HG03575 (cell line): ENCODE measurements at regions not wholly inside any gene's neighbourhood (a gene's known extent, or its start where the extent isn't known, plus 50 kb on each side); places are given as distances from the start of the nearest gene placed in this dataset.

Experiments
- ATAC-seq: cut with Tn5 transposase; IDR thresholded peaks from one replicate; pipeline ENCODE4 v1.9.1; 2021; ENCODE audit not compliant: unreplicated experiment, insufficient number of reproducible peaks, low FRiP score; ENCODE audit errors: extremely low read depth

- no peak for ATAC-seq
Measured at GRCh38 chr3:55196495-55196894, 268.6 kb upstream of the LRTM1 start.

- no peak for ATAC-seq
Measured at GRCh38 chr3:55194376-55194775, 266.5 kb upstream of the LRTM1 start.

- ATAC-seq, result no peak
Measured at GRCh38 chr3:55191911-55192775, 264.3 kb upstream of the LRTM1 start.

- no peak for ATAC-seq
Measured at GRCh38 chr3:55190331-55190730, 262.5 kb upstream of the LRTM1 start.

- ATAC-seq, result no peak
Measured at GRCh38 chr3:55189359-55189801, 261.5 kb upstream of the LRTM1 start.

- ATAC-seq, result no peak
Measured at GRCh38 chr3:55185380-55185779, 257.5 kb upstream of the LRTM1 start.

GRCh38 chr3:55183201-55183600 is 255.3 kb upstream of the LRTM1 start:
- no peak for ATAC-seq

GRCh38 chr3:55180936-55181535 is 253.2 kb upstream of the LRTM1 start:
- ATAC-seq, result no peak

- no peak for ATAC-seq
Measured at GRCh38 chr3:55180161-55180560, 252.3 kb upstream of the LRTM1 start.

GRCh38 chr3:55178336-55178735 is 250.5 kb upstream of the LRTM1 start:
- ATAC-seq, result no peak

GRCh38 chr3:55177749-55178148 is 249.9 kb upstream of the LRTM1 start:
- no peak for ATAC-seq

- ATAC-seq, result no peak
Measured at GRCh38 chr3:55175423-55175822, 247.6 kb upstream of the LRTM1 start.

GRCh38 chr3:55174747-55175146 is 246.9 kb upstream of the LRTM1 start:
- no peak for ATAC-seq

- ATAC-seq, result no peak
Measured at GRCh38 chr3:55173504-55173903, 245.6 kb upstream of the LRTM1 start.

GRCh38 chr3:55172913-55173312 is 245.1 kb upstream of the LRTM1 start:
- ATAC-seq, result no peak

GRCh38 chr3:55170444-55170843 is 242.6 kb upstream of the LRTM1 start:
- ATAC-seq, result no peak

GRCh38 chr3:55169608-55170072 is 241.8 kb upstream of the LRTM1 start:
- no peak for ATAC-seq

- no peak for ATAC-seq
Measured at GRCh38 chr3:55169161-55169560, 241.3 kb upstream of the LRTM1 start.

- ATAC-seq, result no peak
Measured at GRCh38 chr3:55167586-55168317, 239.9 kb upstream of the LRTM1 start.
